OCI-LY7 (cell line): ENCODE measurements at regions not wholly inside any gene's neighbourhood (a gene's known extent, or its start where the extent isn't known, plus 50 kb on each side); places are given as distances from the start of the nearest gene placed in this dataset.

ENCODE experiments used
- BruUV-seq: library from RNA; stranded (reverse); fragments of 400-500 nt; replicated peaks from 2 replicates; lab custom pipeline; 2021; lab: Mats Ljungman, UMichigan
- CTCF ChIA-PET: fragments of 300-600 bp; sonication (Branson Sonifier 250); formaldehyde crosslinking; loops from one replicate; lab custom pipeline; 2022; ENCODE audit warnings: antibody characterized with exemption; ENCODE audit not compliant: unreplicated experiment; lab: Charles Lee
- POLR2A ChIA-PET: fragments of 300-600 bp; sonication (Branson Sonifier 250); formaldehyde crosslinking; loops from one replicate; lab custom pipeline; 2022; ENCODE audit warnings: antibody characterized with exemption; lab: Charles Lee
- DNase-seq: peaks from one replicate; pipeline ENCODE4 v3.0.0-alpha.2; 2015; ENCODE audit warnings: low spot score
- H2AFZ ChIP-seq: fragments of 200-600 bp; sonication (generic), shearing (Covaris generic); 2 replicates; pipeline ENCODE4 v1.6.1; 2014; ENCODE audit warnings: mild to moderate bottlenecking, antibody characterized with exemption, low read length, moderate library complexity
- H3K27ac ChIP-seq: fragments of 200-600 bp; sonication (generic); 2 replicates; pipeline ENCODE4 v1.5.1; 2014; ENCODE audit warnings: mixed run types, low read depth, mild to moderate bottlenecking, moderate library complexity, low read length, inconsistent platforms; ENCODE audit not compliant: poor library complexity, severe bottlenecking
- H3K36me3 ChIP-seq: fragments of 200-600 bp; sonication (generic); 2 replicates; pipeline ENCODE4 v1.6.1; 2014; ENCODE audit warnings: mild to moderate bottlenecking, antibody characterized with exemption, low read length, moderate library complexity, mixed read lengths; ENCODE audit not compliant: insufficient read depth
- H3K4me1 ChIP-seq: fragments of 200-600 bp; sonication (generic); 2 replicates; pipeline ENCODE4 v1.5.1; 2014; ENCODE audit warnings: mild to moderate bottlenecking, low read length; ENCODE audit not compliant: insufficient read depth, poor library complexity, severe bottlenecking
- H3K4me2 ChIP-seq: fragments of 200-600 bp; sonication (generic); 2 replicates; pipeline ENCODE4 v1.6.1; 2014; ENCODE audit warnings: mild to moderate bottlenecking, low read length
- H3K4me3 ChIP-seq: fragments of 200-600 bp; sonication (generic); 2 replicates; pipeline ENCODE4 v1.5.1; 2014; ENCODE audit warnings: mild to moderate bottlenecking, low read depth, low read length; ENCODE audit not compliant: poor library complexity, severe bottlenecking
- H3K79me2 ChIP-seq: fragments of 200-600 bp; sonication (generic); 2 replicates; pipeline ENCODE4 v1.6.1; 2016; ENCODE audit warnings: low read depth, mild to moderate bottlenecking, low read length, moderate library complexity, mixed read lengths; ENCODE audit not compliant: insufficient read depth
- H3K9me2 ChIP-seq: fragments of 200-600 bp; sonication (generic); 2 replicates; pipeline ENCODE4 v1.6.1; 2016; ENCODE audit warnings: mild to moderate bottlenecking, low read length, mixed read lengths; ENCODE audit not compliant: insufficient read depth
- H3K9me3 ChIP-seq: fragments of 200-600 bp; sonication (generic); 2 replicates; pipeline ENCODE4 v1.6.1; 2014; ENCODE audit warnings: mild to moderate bottlenecking, mixed run types, low read length, mixed read lengths
- H4K20me1 ChIP-seq: fragments of 200-600 bp; sonication (generic); 2 replicates; pipeline ENCODE4 v1.6.1; 2014; ENCODE audit warnings: mild to moderate bottlenecking, antibody characterized with exemption, low read length, moderate library complexity, mixed read lengths; ENCODE audit not compliant: insufficient read depth
- EZH2phosphoT487 ChIP-seq: fragments of 200-600 bp; sonication (generic); IDR thresholded peaks from 2 replicates; pipeline ENCODE4 v1.6.1; 2018; ENCODE audit warnings: low read depth, borderline replicate concordance, mild to moderate bottlenecking, mixed run types, antibody characterized with exemption, low read length, moderate library complexity, mixed read lengths
- intact Hi-C: fragments of 100-400 bp; cut with micrococcal nuclease; formaldehyde crosslinking; loops from one replicate; pipeline ENCODE4 v1.10.0; 2022; ENCODE audit not compliant: unreplicated experiment
- TF ChIP-seq, protein P1 (sequence below): fragments of 200-600 bp; sonication (generic); conservative IDR thresholded peaks from 2 replicates; pipeline ENCODE4 v1.5.1; 2014; ENCODE audit warnings: mild to moderate bottlenecking, antibody characterized with exemption, low read length, moderate library complexity, mixed read lengths

DNA sequence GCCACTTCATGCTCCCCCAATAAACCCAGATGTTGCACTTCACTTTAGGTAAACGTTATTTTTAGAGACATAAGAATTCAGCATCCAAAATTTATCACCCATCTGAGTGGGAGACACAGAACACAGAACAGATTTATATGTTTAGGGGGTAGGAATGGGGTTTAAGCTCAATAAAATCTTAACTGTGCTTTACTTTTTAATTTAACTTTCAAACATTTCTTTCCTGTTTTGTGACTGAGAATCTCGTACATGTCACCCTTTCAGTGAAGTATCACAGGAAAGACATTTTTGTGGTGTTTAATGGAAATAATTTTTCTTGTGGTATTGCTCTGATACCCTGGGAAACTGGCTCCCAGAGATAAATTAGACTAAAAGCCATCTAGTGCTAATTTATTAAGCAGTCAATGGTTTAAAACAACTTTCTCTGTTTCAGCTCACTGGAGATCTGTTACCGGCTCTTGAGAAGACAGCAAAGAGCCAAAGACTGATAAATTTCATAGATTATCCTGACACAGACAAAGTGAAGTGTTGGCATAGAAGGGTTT lies 148.0 kb upstream of the BMP4 start:
- ChIA-PET CTCF (no interaction called here), POLR2A (interaction anchor here (1.0 to 2.4 kb wide), 3 partner anchors 10 to 22 kb away, joined by 3 to 8 read pairs (median 3); no protein-coding TSS in a partner anchor)
- no peak overlapping the region for H3K4me2 ChIP-seq
- H2AFZ ChIP-seq = no peak overlapping the region
- DNase-seq = no peak
- H4K20me1 ChIP-seq = no peaks in the 10 kb centered on the region
- no peaks in the 10 kb centered on the region for H3K36me3 ChIP-seq
- H3K4me3 ChIP-seq = no peak overlapping the region
- H3K4me1 ChIP-seq = no peaks in the 10 kb centered on the region
- H3K9me3 ChIP-seq = no peaks in the 10 kb centered on the region
- no peak overlapping the region for H3K27ac ChIP-seq
- intact Hi-C loops = no loop called here
- H3K9me2 ChIP-seq = no peaks in the 10 kb centered on the region
- BruUV-seq = no TSS peak
- H3K79me2 ChIP-seq = no peaks in the 10 kb centered on the region
- TF ChIP-seq, protein P1, sequence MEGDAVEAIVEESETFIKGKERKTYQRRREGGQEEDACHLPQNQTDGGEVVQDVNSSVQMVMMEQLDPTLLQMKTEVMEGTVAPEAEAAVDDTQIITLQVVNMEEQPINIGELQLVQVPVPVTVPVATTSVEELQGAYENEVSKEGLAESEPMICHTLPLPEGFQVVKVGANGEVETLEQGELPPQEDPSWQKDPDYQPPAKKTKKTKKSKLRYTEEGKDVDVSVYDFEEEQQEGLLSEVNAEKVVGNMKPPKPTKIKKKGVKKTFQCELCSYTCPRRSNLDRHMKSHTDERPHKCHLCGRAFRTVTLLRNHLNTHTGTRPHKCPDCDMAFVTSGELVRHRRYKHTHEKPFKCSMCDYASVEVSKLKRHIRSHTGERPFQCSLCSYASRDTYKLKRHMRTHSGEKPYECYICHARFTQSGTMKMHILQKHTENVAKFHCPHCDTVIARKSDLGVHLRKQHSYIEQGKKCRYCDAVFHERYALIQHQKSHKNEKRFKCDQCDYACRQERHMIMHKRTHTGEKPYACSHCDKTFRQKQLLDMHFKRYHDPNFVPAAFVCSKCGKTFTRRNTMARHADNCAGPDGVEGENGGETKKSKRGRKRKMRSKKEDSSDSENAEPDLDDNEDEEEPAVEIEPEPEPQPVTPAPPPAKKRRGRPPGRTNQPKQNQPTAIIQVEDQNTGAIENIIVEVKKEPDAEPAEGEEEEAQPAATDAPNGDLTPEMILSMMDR = no peak
- TF ChIP-seq EZH2phosphoT487 = no peak

DNA sequence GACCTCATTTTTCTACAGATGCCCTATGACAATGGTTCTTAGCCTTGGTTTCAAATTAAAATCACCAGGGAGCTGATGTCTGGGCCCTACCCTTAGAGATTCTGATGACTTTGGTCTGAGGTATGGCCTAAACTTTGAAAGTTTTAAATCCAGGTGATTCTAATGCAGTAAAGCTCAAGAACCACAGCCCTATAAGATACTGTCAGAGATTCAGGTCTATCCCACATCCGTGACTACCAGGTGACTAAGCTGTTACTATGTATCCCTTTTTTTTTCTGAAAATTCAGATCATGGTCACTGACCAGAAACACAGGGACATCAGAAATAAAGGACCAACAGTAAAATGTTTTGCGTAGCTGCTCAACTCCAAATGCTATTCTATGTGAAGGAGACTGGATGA lies 148.8 kb upstream of the BMP4 start:
- TF ChIP-seq EZH2phosphoT487 = no peak
- TF ChIP-seq, protein P1 = no peak
- BruUV-seq = no TSS peak
- Histone ChIP-seq H3K36me3 (no peaks in the 10 kb centered on the region), H3K4me2 (no peak overlapping the region), H3K9me3 (no peaks in the 10 kb centered on the region), H3K27ac (no peak overlapping the region), H2AFZ (no peak overlapping the region), H3K4me1 (no peaks in the 10 kb centered on the region), H4K20me1 (no peaks in the 10 kb centered on the region), H3K9me2 (no peaks in the 10 kb centered on the region), H3K4me3 (no peak overlapping the region), H3K79me2 (no peaks in the 10 kb centered on the region)
- ChIA-PET POLR2A (interaction anchor here (1.2 to 2.4 kb wide), 2 partner anchors 10 to 11 kb away, joined by 3 to 8 read pairs; no protein-coding TSS in a partner anchor), CTCF (no interaction called here)
- no peak for DNase-seq
- intact Hi-C loops = no loop called here

DNA sequence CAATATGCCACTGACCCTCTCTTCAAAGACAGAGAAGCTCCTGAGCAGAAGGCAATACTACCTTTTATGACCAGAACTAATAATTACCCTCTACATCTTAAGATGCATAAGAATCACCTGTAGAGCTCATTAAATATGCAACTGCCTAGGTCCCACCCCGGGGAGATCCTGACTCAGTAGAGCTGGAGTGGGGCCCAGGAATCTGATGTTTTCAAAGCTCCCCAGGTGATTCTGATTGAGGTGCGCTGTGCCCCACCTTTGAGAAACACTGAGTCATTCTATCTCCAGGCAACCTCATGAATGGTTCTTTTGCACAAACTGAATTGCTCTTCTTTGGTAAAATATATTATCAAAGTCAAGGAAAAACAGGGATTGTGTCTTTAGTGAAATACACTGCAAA lies 149.3 kb upstream of the BMP4 start:
- BruUV-seq = no TSS peak
- no peaks in the 10 kb centered on the region for H3K9me2 ChIP-seq
- no peak overlapping the region for H2AFZ ChIP-seq
- ChIA-PET CTCF (no interaction called here), POLR2A (interaction anchor here (1.2 to 2.4 kb wide), 2 partner anchors 9 to 11 kb away, joined by 3 to 8 read pairs; no protein-coding TSS in a partner anchor)
- no peaks in the 10 kb centered on the region for H3K79me2 ChIP-seq
- no peak overlapping the region for H3K4me2 ChIP-seq
- H3K9me3 ChIP-seq = no peaks in the 10 kb centered on the region
- intact Hi-C loops = no loop called here
- H4K20me1 ChIP-seq = no peaks in the 10 kb centered on the region
- H3K4me3 ChIP-seq = no peak overlapping the region
- no peaks in the 10 kb centered on the region for H3K36me3 ChIP-seq
- TF ChIP-seq, protein P1 = no peak
- no peak for TF ChIP-seq EZH2phosphoT487
- H3K4me1 ChIP-seq = no peaks in the 10 kb centered on the region
- no peak overlapping the region for H3K27ac ChIP-seq
- DNase-seq = no peak
